ENCODE measurements at regions not wholly inside any gene's neighbourhood (a gene's known extent, or its start where the extent isn't known, plus 50 kb on each side); places are given as distances from the start of the nearest gene placed in this dataset.

DNA sequence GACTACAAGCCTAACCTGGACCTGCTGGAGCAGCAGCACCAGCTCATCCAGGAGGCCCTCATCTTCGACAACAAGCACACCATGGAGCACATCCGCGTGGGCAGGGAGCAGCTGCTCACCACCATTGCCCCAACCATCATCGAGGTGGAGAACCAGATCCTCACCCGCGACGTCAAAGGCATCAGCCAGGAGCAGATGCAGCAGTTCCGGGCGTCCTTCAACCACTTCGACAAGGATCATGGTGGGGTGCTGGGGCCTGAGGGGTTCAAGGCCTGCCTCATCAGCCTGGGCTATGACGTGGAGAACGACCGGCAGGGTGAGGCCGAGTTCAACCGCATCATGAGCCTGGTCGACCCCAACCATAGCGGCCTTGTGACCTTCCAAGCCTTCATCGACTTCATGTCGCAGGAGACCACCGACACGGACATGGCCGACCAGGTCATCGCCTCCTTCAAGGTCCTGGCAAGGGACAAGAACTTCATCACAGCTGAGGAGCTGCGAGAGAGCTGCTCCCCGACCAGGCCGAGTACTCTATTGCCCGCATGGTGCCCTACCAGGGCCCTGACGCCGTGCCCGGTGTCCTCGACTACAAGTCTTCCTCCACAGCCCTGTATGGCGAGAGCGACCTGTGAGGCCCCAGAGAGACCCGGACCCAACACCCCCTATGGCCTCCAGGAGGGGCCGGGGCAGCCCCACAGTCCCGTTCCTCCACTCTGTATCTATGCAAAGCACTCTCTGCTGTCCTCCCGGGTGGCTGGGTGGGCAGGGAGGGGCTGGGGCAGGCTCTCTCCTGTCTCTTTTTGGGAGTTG is 486.2 kb downstream of the TRAM1L1 start:
- TF ChIP-seq, protein P1, sequence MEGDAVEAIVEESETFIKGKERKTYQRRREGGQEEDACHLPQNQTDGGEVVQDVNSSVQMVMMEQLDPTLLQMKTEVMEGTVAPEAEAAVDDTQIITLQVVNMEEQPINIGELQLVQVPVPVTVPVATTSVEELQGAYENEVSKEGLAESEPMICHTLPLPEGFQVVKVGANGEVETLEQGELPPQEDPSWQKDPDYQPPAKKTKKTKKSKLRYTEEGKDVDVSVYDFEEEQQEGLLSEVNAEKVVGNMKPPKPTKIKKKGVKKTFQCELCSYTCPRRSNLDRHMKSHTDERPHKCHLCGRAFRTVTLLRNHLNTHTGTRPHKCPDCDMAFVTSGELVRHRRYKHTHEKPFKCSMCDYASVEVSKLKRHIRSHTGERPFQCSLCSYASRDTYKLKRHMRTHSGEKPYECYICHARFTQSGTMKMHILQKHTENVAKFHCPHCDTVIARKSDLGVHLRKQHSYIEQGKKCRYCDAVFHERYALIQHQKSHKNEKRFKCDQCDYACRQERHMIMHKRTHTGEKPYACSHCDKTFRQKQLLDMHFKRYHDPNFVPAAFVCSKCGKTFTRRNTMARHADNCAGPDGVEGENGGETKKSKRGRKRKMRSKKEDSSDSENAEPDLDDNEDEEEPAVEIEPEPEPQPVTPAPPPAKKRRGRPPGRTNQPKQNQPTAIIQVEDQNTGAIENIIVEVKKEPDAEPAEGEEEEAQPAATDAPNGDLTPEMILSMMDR (conservative IDR thresholded peaks at IDR 0.05; ENCODE audit: low read depth in 2 of 2) = no peak
- TF ChIP-seq EZH2 (IDR thresholded peaks at IDR 0.05; ENCODE audit: low read depth, unreplicated experiment) = no peak
- no peak for TF ChIP-seq POLR2AphosphoS5 (IDR thresholded peaks at IDR 0.05; ENCODE audit: low read depth)
- TF ChIP-seq, protein P2, sequence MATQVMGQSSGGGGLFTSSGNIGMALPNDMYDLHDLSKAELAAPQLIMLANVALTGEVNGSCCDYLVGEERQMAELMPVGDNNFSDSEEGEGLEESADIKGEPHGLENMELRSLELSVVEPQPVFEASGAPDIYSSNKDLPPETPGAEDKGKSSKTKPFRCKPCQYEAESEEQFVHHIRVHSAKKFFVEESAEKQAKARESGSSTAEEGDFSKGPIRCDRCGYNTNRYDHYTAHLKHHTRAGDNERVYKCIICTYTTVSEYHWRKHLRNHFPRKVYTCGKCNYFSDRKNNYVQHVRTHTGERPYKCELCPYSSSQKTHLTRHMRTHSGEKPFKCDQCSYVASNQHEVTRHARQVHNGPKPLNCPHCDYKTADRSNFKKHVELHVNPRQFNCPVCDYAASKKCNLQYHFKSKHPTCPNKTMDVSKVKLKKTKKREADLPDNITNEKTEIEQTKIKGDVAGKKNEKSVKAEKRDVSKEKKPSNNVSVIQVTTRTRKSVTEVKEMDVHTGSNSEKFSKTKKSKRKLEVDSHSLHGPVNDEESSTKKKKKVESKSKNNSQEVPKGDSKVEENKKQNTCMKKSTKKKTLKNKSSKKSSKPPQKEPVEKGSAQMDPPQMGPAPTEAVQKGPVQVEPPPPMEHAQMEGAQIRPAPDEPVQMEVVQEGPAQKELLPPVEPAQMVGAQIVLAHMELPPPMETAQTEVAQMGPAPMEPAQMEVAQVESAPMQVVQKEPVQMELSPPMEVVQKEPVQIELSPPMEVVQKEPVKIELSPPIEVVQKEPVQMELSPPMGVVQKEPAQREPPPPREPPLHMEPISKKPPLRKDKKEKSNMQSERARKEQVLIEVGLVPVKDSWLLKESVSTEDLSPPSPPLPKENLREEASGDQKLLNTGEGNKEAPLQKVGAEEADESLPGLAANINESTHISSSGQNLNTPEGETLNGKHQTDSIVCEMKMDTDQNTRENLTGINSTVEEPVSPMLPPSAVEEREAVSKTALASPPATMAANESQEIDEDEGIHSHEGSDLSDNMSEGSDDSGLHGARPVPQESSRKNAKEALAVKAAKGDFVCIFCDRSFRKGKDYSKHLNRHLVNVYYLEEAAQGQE (IDR thresholded peaks at IDR 0.05; ENCODE audit: unreplicated experiment) = no peak

Measured in GM23338 (cell line).